IMR-90 (cell line): ENCODE measurements at regions not wholly inside any gene's neighbourhood (a gene's known extent, or its start where the extent isn't known, plus 50 kb on each side); places are given as distances from the start of the nearest gene placed in this dataset.

Source experiments
- ATAC-seq: fragments of 200-7000 bp; cut with Tn5 transposase; 2 replicates; pipeline ENCODE4 v1.9.1; 2020; ENCODE audit warnings: low read depth, mild to moderate bottlenecking, moderate library complexity
- BruUV-seq: library from RNA; stranded (reverse); fragments of 400-500 nt; replicated peaks from 2 replicates; lab custom pipeline; 2021; lab: Mats Ljungman, UMichigan
- CTCF ChIA-PET: fragments of 300-600 bp; formaldehyde crosslinking; extraction: SDS; loops from one replicate; lab custom pipeline; 2021; ENCODE audit warnings: antibody characterized with exemption; lab: Yijun Ruan, JAX
- POLR2A ChIA-PET: fragments of 300-600 bp; sonication (Branson Sonifier 250); formaldehyde crosslinking; loops from one replicate; lab custom pipeline; 2022; ENCODE audit warnings: antibody characterized with exemption; ENCODE audit not compliant: unreplicated experiment; lab: Charles Lee
- DNase-seq: peaks from one replicate; pipeline ENCODE4 v3.0.0; 2013
- H2AFZ ChIP-seq: replicated peaks from 2 replicates; pipeline ENCODE3; 2013; ENCODE audit warnings: low read length, mild to moderate bottlenecking; ENCODE audit not compliant: poor library complexity
- H2AK5ac ChIP-seq: 2 replicates; pipeline ENCODE4 v1.6.1; 2013; ENCODE audit warnings: low read depth, low read length, inconsistent platforms
- H2AK9ac ChIP-seq: replicated peaks from 2 replicates; pipeline ENCODE3; 2013; ENCODE audit warnings: mild to moderate bottlenecking, low read depth, low read length, moderate library complexity; ENCODE audit not compliant: poor library complexity
- H2BK120ac ChIP-seq: 2 replicates; pipeline ENCODE4 v1.6.1; 2013; ENCODE audit warnings: low read depth, low read length, inconsistent platforms
- H2BK15ac ChIP-seq: 3 replicates; pipeline ENCODE4 v1.6.1; 2013; ENCODE audit warnings: low read depth, low read length, inconsistent platforms
- H2BK20ac ChIP-seq: 2 replicates; pipeline ENCODE4 v1.6.1; 2013; ENCODE audit warnings: low read depth, mild to moderate bottlenecking, inconsistent platforms, low read length, moderate library complexity
- H2BK5ac ChIP-seq: 2 replicates; pipeline ENCODE4 v1.6.1; 2013; ENCODE audit warnings: mild to moderate bottlenecking, low read depth, low read length, inconsistent platforms; ENCODE audit not compliant: poor library complexity, severe bottlenecking
- H3K14ac ChIP-seq: replicated peaks from 2 replicates; pipeline ENCODE4 v1.6.1; 2013; ENCODE audit warnings: low read depth, low read length, inconsistent platforms
- H3K18ac ChIP-seq: 2 replicates; pipeline ENCODE4 v1.6.1; 2013; ENCODE audit warnings: low read depth, low read length, control low read depth
- H3K23ac ChIP-seq: 2 replicates; pipeline ENCODE4 v1.6.1; 2013; ENCODE audit warnings: low read depth, low read length, inconsistent platforms
- H3K27ac ChIP-seq: 2 replicates; pipeline ENCODE4 v1.5.1; 2013; ENCODE audit warnings: mild to moderate bottlenecking, control low read depth, low read length; ENCODE audit not compliant: insufficient read depth
- H3K27me3 ChIP-seq: 2 replicates; pipeline ENCODE4 v1.6.1; 2013; ENCODE audit warnings: low read length; ENCODE audit not compliant: control insufficient read depth, insufficient read depth
- H3K36me3 ChIP-seq: 2 replicates; pipeline ENCODE4 v1.6.1; 2013; ENCODE audit warnings: low read length, mixed read lengths; ENCODE audit not compliant: control insufficient read depth, insufficient read depth
- H3K4ac ChIP-seq: 2 replicates; pipeline ENCODE4 v1.6.1; 2013; ENCODE audit warnings: low read depth, low read length, inconsistent platforms
- H3K4me1 ChIP-seq: 2 replicates; pipeline ENCODE4 v1.6.1; 2013; ENCODE audit warnings: low read length, mixed read lengths; ENCODE audit not compliant: control insufficient read depth, insufficient read depth
- H3K4me2 ChIP-seq: 2 replicates; pipeline ENCODE4 v1.6.1; 2013; ENCODE audit warnings: low read depth, mild to moderate bottlenecking, control low read depth, low read length, moderate library complexity
- H3K4me3 ChIP-seq: 2 replicates; pipeline ENCODE4 v1.5.1; 2013; ENCODE audit warnings: low read depth, mild to moderate bottlenecking, control low read depth, low read length, moderate library complexity; ENCODE audit not compliant: insufficient read depth
- H3K56ac ChIP-seq: 2 replicates; pipeline ENCODE4 v1.6.1; 2013; ENCODE audit warnings: low read length, inconsistent platforms; ENCODE audit not compliant: insufficient read depth; ENCODE audit errors: extremely low read depth
- H3K79me1 ChIP-seq, 2 experiments: 2 replicates each; pipeline ENCODE4 v1.6.1; 2013; ENCODE audit warnings: low read length in 2 of 2, inconsistent platforms in 1 of 2, low read depth in 1 of 2
- H3K9ac ChIP-seq: 2 replicates; pipeline ENCODE4 v1.6.1; 2013; ENCODE audit warnings: low read depth, low read length, control low read depth
- H3K9me1 ChIP-seq: 2 replicates; pipeline ENCODE4 v1.6.1; 2013; ENCODE audit warnings: low read length, inconsistent platforms; ENCODE audit not compliant: insufficient read depth
- H3K9me3 ChIP-seq: 2 replicates; pipeline ENCODE4 v1.6.1; 2013; ENCODE audit warnings: low read length; ENCODE audit not compliant: control insufficient read depth, insufficient read depth
- H4K20me1 ChIP-seq: 2 replicates; pipeline ENCODE4 v1.6.1; 2013; ENCODE audit warnings: low read length, inconsistent platforms; ENCODE audit not compliant: insufficient read depth
- H4K5ac ChIP-seq: 2 replicates; pipeline ENCODE4 v1.6.1; 2013; ENCODE audit warnings: mild to moderate bottlenecking, low read depth, low read length, control low read depth
- H4K8ac ChIP-seq, 2 experiments: 2 replicates each; pipeline ENCODE4 v1.6.1; 2013; ENCODE audit warnings: low read depth in 2 of 2, low read length in 2 of 2, control low read depth in 1 of 2, inconsistent platforms in 1 of 2
- H4K91ac ChIP-seq: 2 replicates; pipeline ENCODE4 v1.6.1; 2013; ENCODE audit warnings: low read depth, low read length, inconsistent platforms; ENCODE audit not compliant: insufficient read depth
- BHLHE40 ChIP-seq: fragments of 150-350 bp; IDR thresholded peaks from 2 replicates; pipeline ENCODE4 v1.6.1; 2016; ENCODE audit warnings: mild to moderate bottlenecking, low read depth, low read length
- CEBPB ChIP-seq: IDR thresholded peaks from 2 replicates; pipeline ENCODE4 v1.6.1; 2012; ENCODE audit warnings: low read depth, low read length, improper control_type of control experiment
- CHD1 ChIP-seq: IDR thresholded peaks from 2 replicates; pipeline ENCODE4 v1.6.1; 2012; ENCODE audit warnings: low read depth, low read length, improper control_type of control experiment
- CTCF ChIP-seq: conservative IDR thresholded peaks from 2 replicates; pipeline ENCODE4 v1.5.1; 2012; ENCODE audit warnings: mild to moderate bottlenecking, low read depth, low read length, improper control_type of control experiment
- ELK1 ChIP-seq: fragments of 150-350 bp; IDR thresholded peaks from 2 replicates; pipeline ENCODE4 v1.6.1; 2016; ENCODE audit warnings: low read depth, mild to moderate bottlenecking, low read length, moderate library complexity, borderline replicate concordance
- FOS ChIP-seq: fragments of 150-350 bp; IDR thresholded peaks from 2 replicates; pipeline ENCODE4 v1.6.1; 2016; ENCODE audit warnings: low read depth, low read length
- MAFK ChIP-seq: IDR thresholded peaks from 2 replicates; pipeline ENCODE4 v1.6.1; 2012; ENCODE audit warnings: low read depth, low read length, improper control_type of control experiment
- MAZ ChIP-seq: IDR thresholded peaks from 2 replicates; pipeline ENCODE4 v1.6.1; 2012; ENCODE audit warnings: low read depth, mild to moderate bottlenecking, low read length, improper control_type of control experiment, moderate library complexity, borderline replicate concordance
- MXI1 ChIP-seq: IDR thresholded peaks from 2 replicates; pipeline ENCODE4 v1.6.1; 2012; ENCODE audit warnings: low read depth, mild to moderate bottlenecking, low read length, moderate library complexity, borderline replicate concordance
- NFE2L2 ChIP-seq: fragments of 150-350 bp; IDR thresholded peaks from 2 replicates; pipeline ENCODE4 v1.6.1; 2016; ENCODE audit warnings: low read depth, mild to moderate bottlenecking, low read length
- POLR2A ChIP-seq: IDR thresholded peaks from 2 replicates; pipeline ENCODE4 v1.6.1; 2012; ENCODE audit warnings: mild to moderate bottlenecking, low read depth, low read length
- RAD21 ChIP-seq: IDR thresholded peaks from 2 replicates; pipeline ENCODE4 v1.6.1; 2012; ENCODE audit warnings: low read length, improper control_type of control experiment
- RCOR1 ChIP-seq: IDR thresholded peaks from 2 replicates; pipeline ENCODE4 v1.6.1; 2012; ENCODE audit warnings: mild to moderate bottlenecking, low read length, improper control_type of control experiment; ENCODE audit not compliant: insufficient replicate concordance
- RFX5 ChIP-seq: IDR thresholded peaks from 2 replicates; pipeline ENCODE4 v1.8.0; 2012; ENCODE audit warnings: low read depth, mild to moderate bottlenecking, low read length, moderate library complexity
- SMC3 ChIP-seq: fragments of 150-350 bp; IDR thresholded peaks from 2 replicates; pipeline ENCODE4 v1.6.1; 2016; ENCODE audit warnings: low read depth, mild to moderate bottlenecking, antibody characterized with exemption, low read length, moderate library complexity
- USF2 ChIP-seq: fragments of 150-350 bp; IDR thresholded peaks from 2 replicates; pipeline ENCODE4 v1.6.1; 2017; ENCODE audit warnings: mild to moderate bottlenecking, antibody characterized with exemption, low read length, low read depth
- WGBS, 2 experiments: methylation state at CpG; one replicate each; pipeline versions ENCODE4 v1.1.5 to v1.1.7; 2013; ENCODE audit warnings: missing lambda C conversion rate in 2 of 2; ENCODE audit not compliant: insufficient read length in 1 of 2; ENCODE audit errors: extremely low coverage in 2 of 2; 5-methylcytosine and 5-hydroxymethylcytosine counted together
- dilution Hi-C: fragments of 300-500 bp; cut with HindIII; formaldehyde crosslinking; loops from one replicate; pipeline ENCODE4 v1.14.3; 2018; ENCODE audit warnings: low sequenced_read_pairs; ENCODE audit not compliant: unreplicated experiment
- in situ Hi-C: fragments of 300-500 bp; cut with MboI; formaldehyde crosslinking; loops from 3 replicates; pipeline ENCODE4 v1.14.3; 2019; ENCODE audit warnings: low sequenced_read_pairs, inconsistent platforms, mixed read lengths
- intact Hi-C: fragments of 100-400 bp; cut with micrococcal nuclease; formaldehyde crosslinking; loops from 2 replicates; pipeline ENCODE4 v1.10.0; 2022

- H3K18ac ChIP-seq = no peak overlapping the region; the same call in 1 of the 2 replicates
- no peak overlapping the region for H2AFZ ChIP-seq
- POLR2A ChIA-PET = interaction anchor here (0.5 to 0.6 kb wide), 3 partner anchors 35 to 59 kb away, joined by 3 to 7 read pairs (median 4); no protein-coding TSS in a partner anchor
- CTCF ChIA-PET = interaction anchor here (0.5 kb wide), 1 partner anchor 210 kb away, joined by 3 read pairs; no protein-coding TSS in a partner anchor
- H3K27me3 ChIP-seq = no peaks in the 10 kb centered on the region
- no peak overlapping the region; the same call in 1 of the 2 replicates for H3K4me2 ChIP-seq
- no peaks in the 10 kb centered on the region for H4K20me1 ChIP-seq
- H2BK120ac ChIP-seq = 0 out of 2 replicates have a peak overlapping the region, but pooled peaks have one; percentile 14
- peak overlapping the region; percentile 6; the same call in 1 of the 2 replicates for H2BK20ac ChIP-seq
- no peak overlapping the region for H3K4ac ChIP-seq
- H3K9me1 ChIP-seq = peaks cover 10% of the 10 kb centered on the region
- 20% methylated on average over 1 of the region's 2 CpGs; no CpG with 5 or more reads in 1 of the 2 experiments for WGBS, 2 experiments
- DNase-seq (peak; percentile 38), ATAC-seq (no peak)
- no TSS peak for BruUV-seq
- in situ Hi-C loops (loop anchor here (10.0 kb wide), 1 partner anchor 351 kb away; no protein-coding TSS in a partner anchor), dilution Hi-C loops (no loop called here), intact Hi-C loops (loop anchor here (5.0 kb wide), 7 partner anchors 58 to 653 kb away; no protein-coding TSS in a partner anchor)
- no peak overlapping the region for H3K27ac ChIP-seq
- H2BK5ac ChIP-seq = no peak overlapping the region
- H3K14ac ChIP-seq = no peak overlapping the region; the same call in 1 of the 2 replicates
- no peak overlapping the region for H3K23ac ChIP-seq
- no peak overlapping the region for H3K9ac ChIP-seq
- H3K36me3 ChIP-seq = no peaks in the 10 kb centered on the region
- H2AK5ac ChIP-seq = no peak overlapping the region
- H3K4me1 ChIP-seq = peaks cover 6% of the 10 kb centered on the region
- H2AK9ac ChIP-seq = no peak overlapping the region
- H4K5ac ChIP-seq = no peak overlapping the region; the same call in 1 of the 2 replicates
- no peak overlapping the region for H3K4me3 ChIP-seq
- no peak overlapping the region for H4K91ac ChIP-seq
- TF ChIP-seq CTCF (no peak), NFE2L2 (no peak), BHLHE40 (no peak), USF2 (no peak), POLR2A (no peak), RFX5 (no peak), CHD1 (no peak), RAD21 (no peak), FOS (no peak), ELK1 (no peak), RCOR1 (no peak), MXI1 (no peak), SMC3 (no peak), MAZ (no peak), MAFK (no peak), CEBPB (no peak; the same call in 1 of the 2 replicates)
- H3K79me1 ChIP-seq = peaks cover 26 to 47% of the 10 kb centered on the region in 2 experiments; a peak in 3 of 4 replicates
- H4K8ac ChIP-seq = no peak overlapping the region
- peaks cover 3% of the 10 kb centered on the region for H3K9me3 ChIP-seq
- H2BK15ac ChIP-seq = no peak overlapping the region
- no peak overlapping the region for H3K56ac ChIP-seq
Measured at GRCh38 chr15:62394079-62394478, 229.0 kb upstream of the C2CD4B start.
